ENCODE measurements at regions not wholly inside any gene's neighbourhood (a gene's known extent, or its start where the extent isn't known, plus 50 kb on each side); places are given as distances from the start of the nearest gene placed in this dataset.

GRCh38 chr10:130638991-130639390, 502.8 kb downstream of the GLRX3 start:
- ATAC-seq (no peak), DNase-seq (no peak)
- H3K4me3 Mint-ChIP-seq, result no peak overlapping the region
- H3K27ac Mint-ChIP-seq, result no peak overlapping the region
- H3K36me3 Mint-ChIP-seq (ENCODE audit: low read depth), result no peaks in the 10 kb centered on the region
- no peaks in the 10 kb centered on the region for H3K9me3 ChIP-seq (ENCODE audit: control insufficient read depth, low read length, poor library complexity, severe bottlenecking)
- H3K27me3 Mint-ChIP-seq, result peaks cover 21% of the 10 kb centered on the region
- H3K4me1 Mint-ChIP-seq, result no peaks in the 10 kb centered on the region

- H3K36me3 Mint-ChIP-seq (ENCODE audit: low read depth), result no peaks in the 10 kb centered on the region
- no peaks in the 10 kb centered on the region for H3K4me1 Mint-ChIP-seq
- no peaks in the 10 kb centered on the region for H3K9me3 ChIP-seq (ENCODE audit: control insufficient read depth, low read length, poor library complexity, severe bottlenecking)
- peaks cover 6% of the 10 kb centered on the region for H3K27me3 Mint-ChIP-seq
- no peak for DNase-seq
- no peak for ATAC-seq
- H3K4me3 Mint-ChIP-seq, result no peak overlapping the region
- no peak overlapping the region for H3K27ac Mint-ChIP-seq
Observed at GRCh38 chr10:130642926-130643325, 506.7 kb downstream of the GLRX3 start.

- Mint-ChIP-seq H3K4me1 (no peaks in the 10 kb centered on the region), H3K36me3 (ENCODE audit: low read depth) (no peaks in the 10 kb centered on the region), H3K27me3 (peaks cover 6% of the 10 kb centered on the region), H3K27ac (no peak overlapping the region), H3K4me3 (no peak overlapping the region)
- no peak for ATAC-seq
- DNase-seq, result no peak
- no peaks in the 10 kb centered on the region for H3K9me3 ChIP-seq (ENCODE audit: control insufficient read depth, low read length, poor library complexity, severe bottlenecking)
Observed at GRCh38 chr10:130647341-130647740, 511.1 kb downstream of the GLRX3 start.

GRCh38 chr10:130648807-130649206, 512.6 kb downstream of the GLRX3 start:
- no peaks in the 10 kb centered on the region for H3K4me1 Mint-ChIP-seq
- H3K4me3 Mint-ChIP-seq, result no peak overlapping the region
- H3K27me3 Mint-ChIP-seq, result peaks cover under 1% of the 10 kb centered on the region
- H3K36me3 Mint-ChIP-seq (ENCODE audit: low read depth), result no peaks in the 10 kb centered on the region
- ATAC-seq, result no peak
- no peaks in the 10 kb centered on the region for H3K9me3 ChIP-seq (ENCODE audit: control insufficient read depth, low read length, poor library complexity, severe bottlenecking)
- no peak overlapping the region for H3K27ac Mint-ChIP-seq
- no peak for DNase-seq

GRCh38 chr10:130652544-130652943, 516.4 kb downstream of the GLRX3 start:
- no peaks in the 10 kb centered on the region for H3K9me3 ChIP-seq (ENCODE audit: control insufficient read depth, low read length, poor library complexity, severe bottlenecking)
- Mint-ChIP-seq H3K27ac (no peak overlapping the region), H3K36me3 (ENCODE audit: low read depth) (no peaks in the 10 kb centered on the region), H3K4me3 (no peak overlapping the region), H3K27me3 (no peaks in the 10 kb centered on the region), H3K4me1 (no peaks in the 10 kb centered on the region)
- DNase-seq (no peak), ATAC-seq (no peak)

GRCh38 chr10:130652964-130653578, 516.9 kb downstream of the GLRX3 start:
- Mint-ChIP-seq H3K4me3 (no peak overlapping the region), H3K4me1 (no peaks in the 10 kb centered on the region), H3K27me3 (peaks cover 1% of the 10 kb centered on the region), H3K36me3 (ENCODE audit: low read depth) (no peaks in the 10 kb centered on the region), H3K27ac (no peak overlapping the region)
- DNase-seq, result no peak
- no peak for ATAC-seq
- H3K9me3 ChIP-seq (ENCODE audit: control insufficient read depth, low read length, poor library complexity, severe bottlenecking), result no peaks in the 10 kb centered on the region

GRCh38 chr10:130654726-130655125, 518.5 kb downstream of the GLRX3 start:
- no peak overlapping the region for H3K4me3 Mint-ChIP-seq

GRCh38 chr10:130655313-130656186, 519.4 kb downstream of the GLRX3 start:
- Mint-ChIP-seq H3K36me3 (ENCODE audit: low read depth) (no peaks in the 10 kb centered on the region), H3K4me1 (no peaks in the 10 kb centered on the region), H3K27ac (no peak overlapping the region), H3K4me3 (no peak overlapping the region), H3K27me3 (peaks cover 4% of the 10 kb centered on the region)
- H3K9me3 ChIP-seq (ENCODE audit: control insufficient read depth, low read length, poor library complexity, severe bottlenecking), result no peaks in the 10 kb centered on the region
- DNase-seq, result no peak
- ATAC-seq, result no peak

More at GRCh38 chr10:130654726-130655125, 518.5 kb downstream of the GLRX3 start:
- no peaks in the 10 kb centered on the region for H3K9me3 ChIP-seq (ENCODE audit: control insufficient read depth, low read length, poor library complexity, severe bottlenecking)
- Mint-ChIP-seq H3K27ac (no peak overlapping the region), H3K4me1 (no peaks in the 10 kb centered on the region), H3K36me3 (ENCODE audit: low read depth) (no peaks in the 10 kb centered on the region), H3K27me3 (peaks cover 4% of the 10 kb centered on the region)
- ATAC-seq (no peak), DNase-seq (no peak)

DNA sequence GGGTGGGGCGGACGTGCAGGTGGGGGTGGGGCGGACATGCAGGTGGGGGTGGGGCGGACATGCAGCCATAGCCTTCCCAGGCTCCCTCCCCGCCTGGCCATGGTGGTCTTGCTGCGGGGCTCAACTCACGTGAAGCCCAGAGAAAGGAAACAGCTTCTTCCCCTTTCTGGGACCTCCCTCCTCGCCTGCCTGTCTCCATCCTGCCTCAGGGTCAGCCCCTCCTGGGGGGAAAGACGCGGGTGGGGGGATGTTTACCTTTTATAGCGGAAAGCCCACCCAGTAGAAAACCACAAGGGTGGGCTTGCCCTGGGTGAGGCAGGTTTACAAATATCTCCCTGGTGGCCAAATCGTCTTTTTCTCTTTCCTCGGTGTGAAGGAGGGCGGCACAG, 520.0 kb downstream of the GLRX3 start:
- no peaks in the 10 kb centered on the region for H3K9me3 ChIP-seq (ENCODE audit: control insufficient read depth, low read length, poor library complexity, severe bottlenecking)
- Mint-ChIP-seq H3K4me1 (no peaks in the 10 kb centered on the region), H3K27me3 (peaks cover 4% of the 10 kb centered on the region), H3K4me3 (peak overlapping the region; percentile 25), H3K27ac (no peak overlapping the region), H3K36me3 (ENCODE audit: low read depth) (no peaks in the 10 kb centered on the region)
- ATAC-seq, result no peak
- DNase-seq, result no peak

DNA sequence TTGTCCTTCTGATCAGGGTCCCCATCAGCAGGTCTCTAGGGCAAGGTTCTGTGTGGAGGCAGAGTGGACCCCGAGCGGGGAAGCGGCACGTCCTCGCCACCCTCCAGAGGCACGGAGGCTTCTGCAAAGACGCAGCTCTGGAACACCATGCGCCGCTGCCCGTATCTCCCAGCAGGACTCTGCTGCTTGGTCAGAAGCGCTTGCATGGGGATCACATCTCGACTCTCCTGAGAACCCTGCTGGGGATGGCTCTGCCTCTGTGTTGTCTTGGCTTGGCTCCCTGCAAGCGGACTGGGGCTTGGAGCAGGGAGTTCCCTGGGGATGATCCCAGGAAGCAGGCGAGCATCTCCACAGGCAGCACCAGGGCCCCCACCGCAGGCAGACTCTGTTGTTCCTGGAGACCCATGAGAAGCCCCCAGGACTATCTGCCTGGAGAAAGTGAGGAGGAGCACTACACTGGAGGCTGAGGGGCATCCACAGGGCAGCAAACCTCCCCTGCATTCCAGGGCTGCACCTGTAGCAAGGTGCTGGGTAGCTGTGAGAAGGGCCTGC, 520.5 kb downstream of the GLRX3 start:
- H3K9me3 ChIP-seq (ENCODE audit: control insufficient read depth, low read length, poor library complexity, severe bottlenecking), result no peaks in the 10 kb centered on the region
- ATAC-seq (no peak), DNase-seq (no peak)
- peaks cover 4% of the 10 kb centered on the region for H3K27me3 Mint-ChIP-seq
- no peaks in the 10 kb centered on the region for H3K4me1 Mint-ChIP-seq
- peak overlapping the region; percentile 25 for H3K4me3 Mint-ChIP-seq
- H3K27ac Mint-ChIP-seq, result no peak overlapping the region
- H3K36me3 Mint-ChIP-seq (ENCODE audit: low read depth), result no peaks in the 10 kb centered on the region

GRCh38 chr10:130658687-130659290, 522.6 kb downstream of the GLRX3 start:
- no peaks in the 10 kb centered on the region for H3K4me1 Mint-ChIP-seq
- H3K9me3 ChIP-seq (ENCODE audit: control insufficient read depth, low read length, poor library complexity, severe bottlenecking), result no peaks in the 10 kb centered on the region
- no peak overlapping the region for H3K4me3 Mint-ChIP-seq
- no peak for DNase-seq
- no peak overlapping the region for H3K27ac Mint-ChIP-seq
- H3K27me3 Mint-ChIP-seq, result peaks cover 4% of the 10 kb centered on the region
- no peak for ATAC-seq
- no peaks in the 10 kb centered on the region for H3K36me3 Mint-ChIP-seq (ENCODE audit: low read depth)

DNA sequence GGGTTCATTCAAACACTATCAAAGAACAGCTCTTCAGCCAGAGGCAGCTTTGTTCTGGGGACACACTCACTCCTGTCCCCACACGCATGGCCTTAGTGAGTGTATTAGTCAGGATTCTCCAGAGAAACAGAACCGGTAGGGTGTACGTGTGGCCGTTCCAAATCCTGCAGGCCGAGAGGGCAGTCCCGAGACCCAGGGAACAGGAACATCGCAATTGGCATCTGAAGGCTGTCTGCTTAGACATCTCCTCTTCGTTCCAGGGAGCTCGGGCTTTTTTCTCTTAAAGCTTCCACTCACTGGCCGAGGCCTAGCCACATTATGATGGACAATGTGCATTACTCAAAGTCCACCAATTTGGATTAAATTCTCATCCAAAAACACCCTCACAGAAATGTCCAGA, 523.3 kb downstream of the GLRX3 start:
- ATAC-seq (no peak), DNase-seq (no peak)
- no peaks in the 10 kb centered on the region for H3K9me3 ChIP-seq (ENCODE audit: control insufficient read depth, low read length, poor library complexity, severe bottlenecking)
- Mint-ChIP-seq H3K36me3 (ENCODE audit: low read depth) (no peaks in the 10 kb centered on the region), H3K27ac (no peak overlapping the region), H3K4me1 (no peaks in the 10 kb centered on the region), H3K27me3 (peaks cover 4% of the 10 kb centered on the region), H3K4me3 (no peak overlapping the region)

GRCh38 chr10:130660266-130660665, 524.1 kb downstream of the GLRX3 start:
- ATAC-seq, result no peak
- DNase-seq, result no peak
- Mint-ChIP-seq H3K4me3 (no peak overlapping the region), H3K4me1 (no peaks in the 10 kb centered on the region), H3K27me3 (peaks cover 4% of the 10 kb centered on the region), H3K36me3 (ENCODE audit: low read depth) (no peaks in the 10 kb centered on the region), H3K27ac (no peak overlapping the region)
- H3K9me3 ChIP-seq (ENCODE audit: control insufficient read depth, low read length, poor library complexity, severe bottlenecking), result no peaks in the 10 kb centered on the region

Data from T-helper 17 cell (primary cell).